ENCODE measurements at regions not wholly inside any gene's neighbourhood (a gene's known extent, or its start where the extent isn't known, plus 50 kb on each side); places are given as distances from the start of the nearest gene placed in this dataset.

DNA sequence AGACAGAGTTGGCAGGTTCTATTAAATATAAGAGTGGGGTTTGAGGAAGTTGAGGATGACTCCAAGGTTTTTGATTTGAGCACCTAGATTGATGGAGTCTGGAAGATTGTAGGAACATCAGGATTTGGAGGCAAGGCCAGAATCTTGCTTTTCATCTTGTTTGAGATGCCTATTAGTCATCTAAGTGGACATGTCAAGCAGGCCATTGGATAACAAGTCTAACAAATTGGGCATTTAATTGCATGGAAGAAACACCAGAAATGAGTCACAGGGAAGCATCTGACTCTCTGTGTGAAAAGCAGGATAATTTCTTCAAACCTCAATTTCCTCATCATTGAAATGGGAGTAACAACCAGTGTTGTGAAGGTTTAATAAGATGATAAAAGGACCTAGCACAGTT lies 53.3 kb upstream of the ARL15 start:
- no peak for DNase-seq

- no peak for DNase-seq
These were observed 52.7 kb upstream of the ARL15 start for GRCh38 chr5:54362992-54363625.

DNA sequence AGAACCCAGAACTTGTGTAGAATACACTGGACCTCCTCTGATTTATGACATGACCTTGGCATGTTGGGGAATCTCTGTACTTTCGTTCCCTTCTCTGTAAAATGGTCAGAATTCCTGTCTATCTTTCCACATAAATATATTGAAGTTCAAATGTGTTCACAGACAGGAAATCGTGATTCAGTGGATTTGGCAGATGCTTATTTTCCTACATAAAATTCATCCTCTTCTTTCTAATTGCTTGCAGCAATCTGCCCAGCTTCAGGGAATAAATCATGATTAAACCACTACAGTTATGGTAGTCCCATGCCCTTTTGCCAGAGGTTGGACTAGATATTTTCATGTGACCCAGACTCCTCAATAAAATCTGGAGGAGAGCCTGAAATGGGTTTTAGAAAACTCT lies 52.1 kb upstream of the ARL15 start:
- no peak for DNase-seq

DNA sequence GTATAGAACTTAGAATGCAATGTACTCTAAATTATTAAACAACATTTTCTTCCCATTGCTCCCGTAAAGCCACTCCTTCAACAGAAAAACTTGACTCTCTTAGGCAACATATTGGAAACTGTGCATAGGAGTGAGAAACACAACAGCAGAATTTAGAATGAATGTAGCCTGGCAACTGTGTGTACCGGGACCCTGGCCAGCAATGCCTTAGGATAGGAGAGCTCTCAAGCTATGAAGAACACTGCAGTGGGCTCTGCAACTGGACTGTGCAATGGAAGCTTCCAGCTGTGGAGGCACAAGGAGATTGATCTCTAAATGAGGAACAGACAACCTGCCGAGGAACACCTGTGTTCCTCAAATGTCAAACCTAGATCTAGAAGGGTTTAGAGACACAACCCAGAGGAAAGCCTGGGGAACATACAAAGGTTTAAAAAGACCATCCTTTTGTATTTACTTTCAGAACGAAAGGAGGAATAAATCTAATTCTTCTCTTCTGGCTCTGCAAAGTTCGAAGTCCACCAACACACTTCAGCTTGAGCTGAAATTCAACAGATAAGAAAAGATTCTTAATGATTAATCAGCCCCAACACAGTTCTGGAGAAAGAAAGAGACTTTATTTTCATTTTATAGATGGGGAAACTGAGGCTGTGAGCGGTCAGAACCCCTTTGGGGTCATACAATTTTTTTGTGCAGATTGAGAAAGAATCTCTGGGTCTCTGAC lies 51.5 kb upstream of the ARL15 start:
- DNase-seq, result no peak

- DNase-seq, result no peak
These were observed 50.7 kb upstream of the ARL15 start for GRCh38 chr5:54360925-54361662.
